A673 (cell line): ENCODE measurements at regions not wholly inside any gene's neighbourhood (a gene's known extent, or its start where the extent isn't known, plus 50 kb on each side); places are given as distances from the start of the nearest gene placed in this dataset.

Experiments used
- BruUV-seq: library from RNA; stranded (reverse); fragments of 400-500 nt; replicated peaks from 2 replicates; lab custom pipeline; 2021; lab: Mats Ljungman, UMichigan
- CTCF ChIA-PET: fragments of 300-600 bp; sonication (Branson Sonifier 250); formaldehyde crosslinking; loops from one replicate; lab custom pipeline; 2022; ENCODE audit warnings: antibody characterized with exemption; lab: Charles Lee
- POLR2A ChIA-PET: fragments of 300-600 bp; sonication (Branson Sonifier 250); formaldehyde crosslinking; loops from one replicate; lab custom pipeline; 2022; ENCODE audit warnings: antibody characterized with exemption; ENCODE audit not compliant: low non-redundant PET; lab: Charles Lee
- DNase-seq: peaks from one replicate; pipeline ENCODE4 v3.0.0-alpha.2; 2015; ENCODE audit warnings: low spot score
- H3K27ac ChIP-seq: fragments of 200-600 bp; sonication (generic); 2 replicates; pipeline ENCODE4 v1.5.1; 2016; ENCODE audit warnings: mixed run types, low read depth, mild to moderate bottlenecking, mixed read lengths, antibody characterized with exemption, low read length; ENCODE audit not compliant: poor library complexity, severe bottlenecking
- H3K27me3 ChIP-seq: fragments of 200-600 bp; sonication (generic); replicated peaks from 2 replicates; pipeline ENCODE4 v1.6.1; 2017; ENCODE audit warnings: mixed run types, low read depth, mild to moderate bottlenecking, mixed read lengths, antibody characterized with exemption, low read length; ENCODE audit not compliant: insufficient read depth, poor library complexity
- H3K36me3 ChIP-seq: fragments of 200-600 bp; sonication (generic); 2 replicates; pipeline ENCODE4 v1.6.1; 2016; ENCODE audit warnings: mixed run types, mild to moderate bottlenecking, mixed read lengths, antibody characterized with exemption, low read length; ENCODE audit not compliant: insufficient read depth, poor library complexity, severe bottlenecking
- H3K4me1 ChIP-seq: fragments of 200-600 bp; sonication (generic); 2 replicates; pipeline ENCODE4 v1.6.1; 2017; ENCODE audit warnings: mixed run types, mild to moderate bottlenecking, mixed read lengths, antibody characterized with exemption, low read length; ENCODE audit not compliant: insufficient read depth, poor library complexity, severe bottlenecking
- H3K4me3 ChIP-seq: fragments of 200-600 bp; sonication (generic); 2 replicates; pipeline ENCODE4 v1.5.1; 2016; ENCODE audit warnings: low read depth, mixed run types, mild to moderate bottlenecking, mixed read lengths, low read length; ENCODE audit not compliant: poor library complexity, severe bottlenecking
- H3K9me3 ChIP-seq: fragments of 200-600 bp; sonication (generic); 2 replicates; pipeline ENCODE4 v1.6.1; 2016; ENCODE audit warnings: mixed run types, low read depth, mild to moderate bottlenecking, mixed read lengths, antibody characterized with exemption, low read length; ENCODE audit not compliant: poor library complexity, severe bottlenecking
- EZH2 ChIP-seq: fragments of 200-600 bp; sonication (generic); IDR thresholded peaks from 2 replicates; pipeline ENCODE4 v1.6.1; 2017; ENCODE audit warnings: borderline replicate concordance, low read depth, mild to moderate bottlenecking, mixed read lengths, antibody characterized with exemption, low read length; ENCODE audit not compliant: poor library complexity, severe bottlenecking
- intact Hi-C: fragments of 100-400 bp; cut with micrococcal nuclease; formaldehyde crosslinking; loops from one replicate; pipeline ENCODE4 v1.10.0; 2022; ENCODE audit not compliant: unreplicated experiment
- TF ChIP-seq, protein P1 (sequence below): fragments of 300-800, 200-600 bp; sonication (generic); conservative IDR thresholded peaks from 2 replicates; pipeline ENCODE4 v1.5.1; 2017; ENCODE audit warnings: low read depth, mild to moderate bottlenecking, antibody characterized with exemption, low read length, moderate library complexity, mixed read lengths

DNA sequence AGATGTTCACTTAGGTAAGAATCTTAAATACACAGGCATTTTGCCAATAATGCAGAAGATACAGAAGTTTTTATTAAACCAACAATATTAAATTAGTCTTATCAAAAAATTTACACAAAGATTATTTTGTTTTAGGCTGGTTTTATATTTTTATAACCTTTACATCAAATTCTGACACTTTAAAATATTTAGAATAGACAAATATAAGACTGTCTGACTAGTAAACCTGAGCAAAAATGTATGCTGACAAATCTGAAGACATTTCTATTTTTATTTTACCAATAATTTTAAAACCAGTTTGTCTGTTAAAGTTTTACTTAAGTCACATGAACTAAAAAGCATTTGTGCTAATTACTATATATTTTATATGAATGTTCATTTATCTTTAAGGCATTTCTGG, 72.1 kb upstream of the ZNF236 start:
- Histone ChIP-seq H3K9me3 (peaks cover 18% of the 10 kb centered on the region), H3K27ac (no peak overlapping the region), H3K36me3 (no peaks in the 10 kb centered on the region), H3K27me3 (no peaks in the 10 kb centered on the region), H3K4me3 (no peak overlapping the region), H3K4me1 (no peaks in the 10 kb centered on the region)
- TF ChIP-seq, protein P1, sequence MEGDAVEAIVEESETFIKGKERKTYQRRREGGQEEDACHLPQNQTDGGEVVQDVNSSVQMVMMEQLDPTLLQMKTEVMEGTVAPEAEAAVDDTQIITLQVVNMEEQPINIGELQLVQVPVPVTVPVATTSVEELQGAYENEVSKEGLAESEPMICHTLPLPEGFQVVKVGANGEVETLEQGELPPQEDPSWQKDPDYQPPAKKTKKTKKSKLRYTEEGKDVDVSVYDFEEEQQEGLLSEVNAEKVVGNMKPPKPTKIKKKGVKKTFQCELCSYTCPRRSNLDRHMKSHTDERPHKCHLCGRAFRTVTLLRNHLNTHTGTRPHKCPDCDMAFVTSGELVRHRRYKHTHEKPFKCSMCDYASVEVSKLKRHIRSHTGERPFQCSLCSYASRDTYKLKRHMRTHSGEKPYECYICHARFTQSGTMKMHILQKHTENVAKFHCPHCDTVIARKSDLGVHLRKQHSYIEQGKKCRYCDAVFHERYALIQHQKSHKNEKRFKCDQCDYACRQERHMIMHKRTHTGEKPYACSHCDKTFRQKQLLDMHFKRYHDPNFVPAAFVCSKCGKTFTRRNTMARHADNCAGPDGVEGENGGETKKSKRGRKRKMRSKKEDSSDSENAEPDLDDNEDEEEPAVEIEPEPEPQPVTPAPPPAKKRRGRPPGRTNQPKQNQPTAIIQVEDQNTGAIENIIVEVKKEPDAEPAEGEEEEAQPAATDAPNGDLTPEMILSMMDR: no peak
- TF ChIP-seq EZH2: no peak
- CTCF ChIA-PET: no interaction called here
- intact Hi-C loops: no loop called here
- no TSS peak for BruUV-seq
- POLR2A ChIA-PET: no interaction called here
- DNase-seq: no peak

DNA sequence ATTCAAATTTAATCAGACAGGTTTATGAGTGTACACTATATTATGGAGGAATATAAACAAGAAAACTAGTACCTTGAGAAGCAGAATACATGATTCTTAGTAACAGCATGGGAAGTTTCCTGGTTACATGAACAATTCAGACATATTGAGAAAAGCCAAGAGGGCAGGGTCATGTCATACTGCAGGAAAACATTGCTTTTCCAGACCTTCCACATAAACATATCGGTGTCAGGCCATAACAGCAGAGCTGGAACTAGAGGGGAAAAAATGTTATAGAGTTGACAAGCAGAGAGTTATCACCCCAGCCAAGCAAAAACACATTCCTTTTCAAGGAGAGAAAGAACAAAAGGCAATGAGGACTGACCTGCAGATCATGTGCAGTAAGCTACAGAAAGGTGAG, 74.7 kb upstream of the ZNF236 start:
- intact Hi-C loops: no loop called here
- ChIA-PET CTCF (no interaction called here), POLR2A (no interaction called here)
- Histone ChIP-seq H3K4me1 (no peaks in the 10 kb centered on the region), H3K4me3 (no peak overlapping the region), H3K27ac (no peak overlapping the region), H3K36me3 (no peaks in the 10 kb centered on the region), H3K9me3 (peaks cover 18% of the 10 kb centered on the region), H3K27me3 (no peaks in the 10 kb centered on the region)
- TF ChIP-seq, protein P1: no peak
- no peak for TF ChIP-seq EZH2
- DNase-seq: no peak
- no TSS peak for BruUV-seq

DNA sequence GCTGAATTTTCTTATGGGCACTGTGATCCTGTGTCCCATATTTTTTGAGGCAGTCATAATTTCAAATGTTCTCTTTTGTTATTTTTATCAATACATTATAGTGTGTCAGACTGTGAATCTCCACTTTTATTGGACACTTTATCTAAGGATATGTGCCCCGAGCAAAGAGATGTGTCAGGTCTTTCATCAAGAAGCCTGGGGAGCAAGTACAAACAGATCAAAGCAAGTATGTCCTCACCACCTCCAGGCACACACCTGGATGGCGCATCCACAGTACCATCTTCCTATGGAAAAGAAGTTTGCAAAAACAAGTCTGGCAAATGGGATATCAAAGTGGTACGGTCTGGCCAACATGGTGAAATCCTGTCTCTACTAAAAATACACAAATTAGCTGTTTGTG, 81.0 kb upstream of the ZNF236 start:
- POLR2A ChIA-PET: no interaction called here
- H3K27me3 ChIP-seq: no peaks in the 10 kb centered on the region
- no peak for DNase-seq
- no peaks in the 10 kb centered on the region for H3K9me3 ChIP-seq
- H3K4me3 ChIP-seq: no peak overlapping the region
- intact Hi-C loops: no loop called here
- TF ChIP-seq, protein P1: no peak
- TF ChIP-seq EZH2: no peak
- CTCF ChIA-PET: no interaction called here
- no peak overlapping the region for H3K27ac ChIP-seq
- peaks cover 11% of the 10 kb centered on the region for H3K4me1 ChIP-seq
- BruUV-seq: no TSS peak
- H3K36me3 ChIP-seq: no peaks in the 10 kb centered on the region
